ENCODE measurements at regions not wholly inside any gene's neighbourhood (a gene's known extent, or its start where the extent isn't known, plus 50 kb on each side); places are given as distances from the start of the nearest gene placed in this dataset.

DNA sequence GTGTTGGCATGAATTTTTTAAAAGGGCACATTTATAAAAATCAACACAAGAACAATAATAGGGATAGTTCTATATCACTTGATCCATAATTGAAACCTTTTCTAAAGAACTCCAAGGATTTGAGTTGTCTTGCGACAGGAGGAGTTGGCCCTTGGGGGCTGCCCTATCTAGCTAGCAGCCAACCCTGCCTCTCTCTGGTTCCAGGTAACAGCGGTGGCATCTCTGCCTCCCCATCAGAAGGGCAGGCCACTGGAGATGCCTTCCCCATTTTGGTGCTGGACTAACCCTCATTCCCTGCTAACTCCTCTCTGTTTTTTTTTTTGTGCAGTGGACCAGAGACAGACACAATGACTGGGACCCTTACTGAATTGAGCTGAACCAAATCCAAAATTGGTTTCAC is 393.0 kb downstream of the MED10 start:
- intact Hi-C loops (cut with micrococcal nuclease): no loop called here
- H3K27ac Mint-ChIP-seq: no peak overlapping the region
- ATAC-seq (no peak), DNase-seq (no peak)
- no peaks in the 10 kb centered on the region for H3K9me3 Mint-ChIP-seq
- no peak for TF ChIP-seq CTCF (IDR thresholded peaks at IDR 0.05)
- POLR2A ChIA-PET: no interaction called here
- no peaks in the 10 kb centered on the region for H3K4me1 Mint-ChIP-seq (ENCODE audit: low read depth)
- no peaks in the 10 kb centered on the region for H3K27me3 Mint-ChIP-seq
- H3K4me3 Mint-ChIP-seq: no peak overlapping the region
- CTCF ChIA-PET: interaction anchor here (1.4 kb wide), 1 partner anchor 9 kb away, joined by 3 read pairs; no protein-coding TSS in a partner anchor
- H3K36me3 Mint-ChIP-seq (ENCODE audit: low read depth): no peaks in the 10 kb centered on the region

DNA sequence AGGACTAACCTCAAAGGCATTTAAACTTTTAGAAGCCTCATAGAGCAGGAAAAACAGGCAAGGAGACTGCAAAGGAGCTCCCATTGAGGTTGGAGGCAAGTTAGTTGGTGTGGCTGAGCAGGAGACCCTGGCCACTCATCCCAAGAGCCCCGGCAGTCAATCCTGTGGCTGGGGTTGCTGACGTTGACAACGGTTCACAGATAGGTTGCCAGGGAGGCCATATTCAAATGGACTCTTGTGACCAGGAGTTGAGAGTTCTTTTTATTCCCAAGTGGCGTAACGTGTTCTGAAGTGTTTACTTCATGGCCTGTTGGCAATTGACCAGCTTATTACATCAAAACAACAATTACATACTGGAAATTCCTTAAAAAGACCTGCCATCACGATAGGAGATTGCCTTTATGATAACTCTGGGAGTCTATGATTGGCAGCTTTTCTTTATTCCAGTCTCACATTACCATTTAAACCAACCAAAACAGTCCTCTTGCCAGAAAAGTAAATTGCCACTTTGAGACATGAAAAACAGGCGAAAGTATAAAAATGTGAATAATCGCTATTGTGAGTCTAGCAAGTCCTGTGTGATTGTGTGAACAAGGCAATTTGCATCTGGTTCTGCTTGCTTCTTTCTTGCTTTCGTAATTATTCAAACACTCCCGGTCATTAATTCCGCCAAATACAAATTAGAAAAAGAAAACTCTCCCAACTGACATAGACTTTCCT is 394.9 kb downstream of the MED10 start:
- intact Hi-C loops (cut with micrococcal nuclease): no loop called here
- TF ChIP-seq CTCF (IDR thresholded peaks at IDR 0.05): no peak
- POLR2A ChIA-PET: no interaction called here
- H3K27me3 Mint-ChIP-seq: no peaks in the 10 kb centered on the region
- no peak for ATAC-seq
- no peak for DNase-seq
- H3K9me3 Mint-ChIP-seq: no peaks in the 10 kb centered on the region
- CTCF ChIA-PET: no interaction called here
- H3K4me3 Mint-ChIP-seq: no peak overlapping the region
- H3K27ac Mint-ChIP-seq: no peak overlapping the region
- H3K4me1 Mint-ChIP-seq (ENCODE audit: low read depth): no peaks in the 10 kb centered on the region
- no peaks in the 10 kb centered on the region for H3K36me3 Mint-ChIP-seq (ENCODE audit: low read depth)

- Mint-ChIP-seq H3K36me3 (ENCODE audit: low read depth) (no peaks in the 10 kb centered on the region), H3K27me3 (no peaks in the 10 kb centered on the region), H3K27ac (no peak overlapping the region), H3K4me1 (ENCODE audit: low read depth) (no peaks in the 10 kb centered on the region), H3K4me3 (no peak overlapping the region), H3K9me3 (no peaks in the 10 kb centered on the region)
- POLR2A ChIA-PET: no interaction called here
- no peak for TF ChIP-seq CTCF (IDR thresholded peaks at IDR 0.05)
- intact Hi-C loops (cut with micrococcal nuclease): no loop called here
- CTCF ChIA-PET: no interaction called here
- ATAC-seq (no peak), DNase-seq (no peak)
Measured at GRCh38 chr5:5981562-5981961, 396.8 kb downstream of the MED10 start.

DNA sequence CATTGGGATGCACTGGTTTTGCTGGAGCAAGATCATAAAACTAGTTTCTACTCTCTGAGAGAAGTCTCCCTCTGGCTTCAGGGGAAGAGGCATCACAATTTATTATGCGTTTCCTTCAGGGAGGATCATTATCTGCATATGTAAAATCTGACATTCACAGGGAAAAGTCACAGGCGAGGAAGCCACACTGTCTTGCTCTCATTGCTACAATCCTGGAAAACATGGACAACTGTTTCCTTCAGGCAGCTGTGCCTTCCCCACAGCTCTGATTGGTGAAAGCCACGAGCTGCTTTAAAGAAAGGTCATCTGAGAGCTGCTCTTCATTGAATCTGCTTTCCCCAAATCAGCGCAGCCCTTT is 397.8 kb downstream of the MED10 start:
- no peak for ATAC-seq
- intact Hi-C loops (cut with micrococcal nuclease): no loop called here
- Mint-ChIP-seq H3K27ac (no peak overlapping the region), H3K36me3 (ENCODE audit: low read depth) (no peaks in the 10 kb centered on the region), H3K4me1 (ENCODE audit: low read depth) (no peaks in the 10 kb centered on the region), H3K9me3 (no peaks in the 10 kb centered on the region), H3K27me3 (no peaks in the 10 kb centered on the region), H3K4me3 (no peak overlapping the region)
- POLR2A ChIA-PET: no interaction called here
- no peak for DNase-seq
- no peak for TF ChIP-seq CTCF (IDR thresholded peaks at IDR 0.05)
- CTCF ChIA-PET: no interaction called here

- ChIA-PET CTCF (no interaction called here), POLR2A (no interaction called here)
- no peak for TF ChIP-seq CTCF (IDR thresholded peaks at IDR 0.05)
- no peaks in the 10 kb centered on the region for H3K36me3 Mint-ChIP-seq (ENCODE audit: low read depth)
- H3K9me3 Mint-ChIP-seq: no peaks in the 10 kb centered on the region
- no peak for ATAC-seq
- intact Hi-C loops (cut with micrococcal nuclease): no loop called here
- H3K27ac Mint-ChIP-seq: no peak overlapping the region
- H3K27me3 Mint-ChIP-seq: no peaks in the 10 kb centered on the region
- no peak for DNase-seq
- H3K4me1 Mint-ChIP-seq (ENCODE audit: low read depth): no peaks in the 10 kb centered on the region
- no peak overlapping the region for H3K4me3 Mint-ChIP-seq
Measured at GRCh38 chr5:5979761-5980537, 398.4 kb downstream of the MED10 start.

All from activated CD8-positive, alpha-beta T cell treated with anti-CD3 and anti-CD28 coated beads for 36 hours (primary cell).